Lower lobe of right lung (tissue), 2 donors: ENCODE measurements at regions not wholly inside any gene's neighbourhood (a gene's known extent, or its start where the extent isn't known, plus 50 kb on each side); places are given as distances from the start of the nearest gene placed in this dataset.

Experiments used
- ATAC-seq, 2 donors: fragments of 200-7000 bp; cut with Tn5 transposase; one replicate each; pipeline ENCODE4 v1.9.1; 2020 to 2022; ENCODE audit warnings: mild to moderate bottlenecking in 2 of 2, moderate library complexity in 2 of 2
- DNase-seq: peaks from one replicate; pipeline ENCODE4 v3.0.0-alpha.2; 2020
- H3K27ac ChIP-seq: fragments of 200-600 bp; one replicate; pipeline ENCODE4 v1.8.0; 2022
- H3K27me3 ChIP-seq: fragments of 200-600 bp; one replicate; pipeline ENCODE4 v1.8.0; 2022; ENCODE audit warnings: low read depth
- H3K36me3 ChIP-seq: fragments of 200-600 bp; one replicate; pipeline ENCODE4 v1.8.0; 2022; ENCODE audit warnings: mild to moderate bottlenecking
- H3K4me1 ChIP-seq: fragments of 200-600 bp; one replicate; pipeline ENCODE4 v1.8.0; 2022
- H3K4me3 ChIP-seq: fragments of 200-600 bp; one replicate; pipeline ENCODE4 v1.8.0; 2022; ENCODE audit warnings: mild to moderate bottlenecking
- H3K9me3 ChIP-seq: fragments of 200-600 bp; one replicate; pipeline ENCODE4 v1.8.0; 2022
- CTCF ChIP-seq: fragments of 200-600 bp; IDR thresholded peaks from one replicate; pipeline ENCODE4 v1.8.0; 2022; ENCODE audit warnings: antibody characterized with exemption, mild to moderate bottlenecking
- intact Hi-C: fragments of 100-400 bp; cut with DNase I; formaldehyde crosslinking; loops from one replicate; pipeline ENCODE4 v1.11.0; 2022
- donor health status: DM: no; HTN: yes; CAD: no; lungs with severe emphysema.

DNA sequence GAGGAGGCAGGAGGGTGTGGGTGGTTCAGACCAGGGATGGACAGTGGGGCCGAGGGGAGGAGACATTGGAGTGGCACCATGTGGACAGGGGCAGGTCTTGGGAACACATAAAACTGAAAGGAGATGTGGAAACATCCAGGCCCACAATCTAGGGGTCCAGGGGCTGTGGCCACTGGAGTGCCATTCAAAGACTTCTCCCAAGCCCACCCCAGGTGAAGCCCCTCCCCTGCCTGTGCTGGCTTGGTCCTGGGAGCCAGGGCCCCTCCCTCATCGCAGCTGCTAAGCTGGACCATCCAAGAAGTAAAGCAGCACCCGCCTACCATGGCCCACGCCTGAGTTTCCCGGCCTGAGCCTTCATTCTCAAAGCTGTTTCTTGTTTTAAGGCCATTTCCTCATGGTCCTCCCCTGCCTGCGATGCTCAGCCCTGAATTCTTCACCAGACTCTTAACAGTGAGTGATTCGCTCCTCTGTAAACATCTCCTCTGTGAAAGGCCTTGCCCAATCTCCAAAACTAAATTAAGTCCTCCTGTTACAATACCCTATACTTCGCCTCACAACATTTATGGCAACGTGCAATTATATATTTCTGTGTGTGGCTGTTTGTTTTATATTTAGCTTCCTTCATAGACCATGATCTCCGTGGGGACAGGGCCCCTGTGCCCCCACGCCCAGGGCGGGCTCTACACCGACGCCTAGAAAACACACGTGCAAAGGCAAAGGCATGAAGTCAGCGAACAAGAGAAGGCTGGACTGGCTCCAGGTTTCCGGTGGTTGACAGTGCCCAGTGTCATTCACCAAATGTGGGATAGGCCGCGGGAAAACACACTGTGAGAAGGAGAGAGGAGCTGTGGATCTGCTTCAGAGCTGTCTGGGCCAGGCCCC is 267.8 kb downstream of the ERMARD start:
- H3K27ac ChIP-seq: no peak overlapping the region
- peaks cover 19% of the 10 kb centered on the region for H3K27me3 ChIP-seq
- no peaks in the 10 kb centered on the region for H3K4me1 ChIP-seq
- no peaks in the 10 kb centered on the region for H3K36me3 ChIP-seq
- DNase-seq: no peak
- intact Hi-C loops: no loop called here
- TF ChIP-seq CTCF: no peak
- no peak for ATAC-seq
- H3K9me3 ChIP-seq: no peaks in the 10 kb centered on the region
- H3K4me3 ChIP-seq: no peak overlapping the region

- Histone ChIP-seq H3K9me3 (no peaks in the 10 kb centered on the region), H3K27me3 (peaks cover 16% of the 10 kb centered on the region), H3K4me1 (no peaks in the 10 kb centered on the region), H3K4me3 (no peak overlapping the region), H3K36me3 (no peaks in the 10 kb centered on the region), H3K27ac (no peak overlapping the region)
- intact Hi-C loops: no loop called here
- no peak for DNase-seq
- no peak for TF ChIP-seq CTCF
- ATAC-seq: no peak
Observed at GRCh38 chr6:170018422-170018935, 267.1 kb downstream of the ERMARD start.

DNA sequence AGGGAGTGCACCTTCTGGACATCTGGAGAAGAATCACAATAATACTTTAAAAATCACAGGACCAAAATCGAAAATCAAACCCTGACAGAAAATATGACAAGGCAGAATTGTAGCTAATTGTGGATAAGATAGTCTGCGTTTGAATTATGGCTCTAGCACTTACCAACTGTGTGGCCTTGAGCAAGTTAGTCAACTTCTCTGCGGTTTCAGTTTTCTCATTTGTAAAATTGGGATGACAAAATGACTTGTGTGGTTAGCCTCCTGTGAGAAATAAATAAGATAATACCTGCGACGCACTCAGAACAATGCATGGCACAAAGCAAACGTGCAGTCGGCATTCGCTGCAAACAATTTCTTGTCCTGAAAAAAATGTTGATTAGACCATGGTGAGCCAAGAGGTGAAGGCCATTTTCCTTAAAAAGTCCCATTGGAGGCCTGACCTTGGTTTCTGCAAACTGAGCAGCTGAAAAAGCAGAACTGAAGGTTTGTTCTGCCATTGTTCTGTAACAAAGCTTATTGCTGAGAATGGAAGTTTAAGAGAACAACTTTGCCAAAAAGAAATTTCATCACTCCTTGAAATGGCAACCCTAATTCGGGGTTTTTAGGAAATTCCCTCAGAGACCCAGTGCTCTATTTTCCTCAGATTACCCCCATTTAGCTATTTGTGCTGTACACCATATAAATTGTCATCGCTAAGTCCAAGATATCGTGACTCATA is 266.3 kb downstream of the ERMARD start:
- intact Hi-C loops: no loop called here
- Histone ChIP-seq H3K4me3 (no peak overlapping the region), H3K4me1 (no peaks in the 10 kb centered on the region), H3K36me3 (no peaks in the 10 kb centered on the region), H3K27me3 (peaks cover 9% of the 10 kb centered on the region), H3K27ac (no peak overlapping the region), H3K9me3 (no peaks in the 10 kb centered on the region)
- TF ChIP-seq CTCF: no peak
- DNase-seq (no peak), ATAC-seq (no peak)

DNA sequence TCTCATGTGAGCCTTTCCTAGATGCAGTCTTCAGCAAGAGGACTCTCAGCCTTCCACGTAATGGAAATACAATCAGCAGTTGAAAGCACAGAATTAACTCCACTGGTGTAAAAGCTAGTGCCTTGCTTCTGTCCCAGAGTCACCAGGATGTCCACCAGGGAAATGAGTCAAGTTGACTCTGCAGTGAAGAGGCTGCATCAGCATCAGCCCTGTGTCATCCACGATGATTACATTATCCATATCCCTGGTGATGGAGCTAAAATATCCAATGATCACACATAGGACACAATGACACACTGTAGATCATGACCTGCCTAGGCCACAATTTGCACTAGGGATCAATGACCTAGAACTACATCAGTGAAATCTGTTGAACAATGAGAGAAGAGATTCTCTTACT is 262.4 kb downstream of the ERMARD start:
- Histone ChIP-seq H3K36me3 (no peaks in the 10 kb centered on the region), H3K9me3 (no peaks in the 10 kb centered on the region), H3K27me3 (peaks cover 3% of the 10 kb centered on the region), H3K4me1 (peaks cover 16% of the 10 kb centered on the region), H3K27ac (no peak overlapping the region), H3K4me3 (no peak overlapping the region)
- ATAC-seq (no peak), DNase-seq (no peak)
- intact Hi-C loops: no loop called here
- TF ChIP-seq CTCF: no peak

GRCh38 chr6:170012037-170012330 is 260.6 kb downstream of the ERMARD start:
- ATAC-seq (no peak), DNase-seq (no peak)
- intact Hi-C loops: no loop called here
- Histone ChIP-seq H3K27me3 (peaks cover 9% of the 10 kb centered on the region), H3K4me1 (peaks cover 16% of the 10 kb centered on the region), H3K36me3 (no peaks in the 10 kb centered on the region), H3K4me3 (no peak overlapping the region), H3K9me3 (no peaks in the 10 kb centered on the region), H3K27ac (peak overlapping the region; percentile 40)
- TF ChIP-seq CTCF: no peak
